ENCODE measurements at regions not wholly inside any gene's neighbourhood (a gene's known extent, or its start where the extent isn't known, plus 50 kb on each side); places are given as distances from the start of the nearest gene placed in this dataset.

DNA sequence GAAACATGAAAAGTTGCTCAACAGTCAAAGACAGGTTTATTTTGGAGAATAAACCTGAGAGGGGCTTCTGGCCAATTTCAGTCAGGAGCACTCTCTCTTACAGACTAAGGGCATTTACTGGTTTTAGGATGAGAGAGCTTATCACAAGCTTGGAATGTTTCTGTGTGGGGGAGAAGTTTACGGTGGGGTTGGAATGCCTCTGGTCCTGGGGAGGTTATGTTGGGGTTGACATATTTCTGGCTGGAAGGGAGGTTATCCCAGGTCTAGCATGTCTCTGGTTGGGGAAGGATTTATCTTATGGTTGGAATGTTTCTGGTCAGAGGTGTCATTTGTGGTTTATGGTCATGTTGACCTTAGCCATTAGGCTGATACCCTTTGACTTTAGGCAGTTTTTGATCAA, 1867.3 kb downstream of the EFNA5 start:
- no peaks in the 10 kb centered on the region for H3K36me3 ChIP-seq (ENCODE audit: control insufficient read depth in 2 of 2, insufficient read depth in 2 of 2, low read length in 2 of 2)
- no peaks in the 10 kb centered on the region for H3K27me3 ChIP-seq (ENCODE audit: control insufficient read depth in 2 of 2, insufficient read depth in 2 of 2, low read length in 2 of 2)
- H3K9me3 ChIP-seq (ENCODE audit: control insufficient read depth in 2 of 2, low read length in 2 of 2), result no peaks in the 10 kb centered on the region
- no peaks in the 10 kb centered on the region for H3K4me1 ChIP-seq (ENCODE audit: control insufficient read depth in 2 of 2, insufficient read depth in 2 of 2, low read length in 2 of 2)
- H3K9ac ChIP-seq (ENCODE audit: low read depth in 1 of 2, low read length in 2 of 2), result no peak overlapping the region
- H3K27ac ChIP-seq (ENCODE audit: low read depth in 2 of 2, low read length in 2 of 2), result no peak overlapping the region
- no peak overlapping the region for H3K4me3 ChIP-seq (ENCODE audit: low read length in 2 of 2)

DNA sequence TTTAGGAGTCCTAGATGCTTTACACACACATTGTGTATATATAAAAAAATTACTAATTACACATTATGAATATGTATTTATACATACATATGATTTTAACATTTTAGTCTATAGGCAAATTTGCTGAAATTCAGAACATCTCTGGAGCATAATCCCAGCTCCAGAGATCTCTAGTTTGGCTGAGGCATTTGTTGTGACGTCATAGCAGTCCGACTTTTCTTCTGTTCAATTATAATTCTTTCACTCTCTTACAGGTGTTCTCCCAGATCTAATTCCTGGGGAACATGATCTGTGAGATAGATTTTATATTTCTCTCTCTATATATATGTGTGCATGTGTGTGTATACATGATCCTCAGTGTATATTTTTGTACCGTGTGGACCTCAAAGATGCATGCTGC, 1876.2 kb downstream of the EFNA5 start:
- H3K36me3 ChIP-seq (ENCODE audit: control insufficient read depth in 2 of 2, insufficient read depth in 2 of 2, low read length in 2 of 2), result no peaks in the 10 kb centered on the region
- no peaks in the 10 kb centered on the region for H3K27me3 ChIP-seq (ENCODE audit: control insufficient read depth in 2 of 2, insufficient read depth in 2 of 2, low read length in 2 of 2)
- H3K27ac ChIP-seq (ENCODE audit: low read depth in 2 of 2, low read length in 2 of 2), result no peak overlapping the region
- no peak overlapping the region for H3K4me3 ChIP-seq (ENCODE audit: low read length in 2 of 2)
- H3K9ac ChIP-seq (ENCODE audit: low read depth in 1 of 2, low read length in 2 of 2), result no peak overlapping the region
- no peaks in the 10 kb centered on the region for H3K9me3 ChIP-seq (ENCODE audit: control insufficient read depth in 2 of 2, low read length in 2 of 2)
- no peaks in the 10 kb centered on the region for H3K4me1 ChIP-seq (ENCODE audit: control insufficient read depth in 2 of 2, insufficient read depth in 2 of 2, low read length in 2 of 2)

DNA sequence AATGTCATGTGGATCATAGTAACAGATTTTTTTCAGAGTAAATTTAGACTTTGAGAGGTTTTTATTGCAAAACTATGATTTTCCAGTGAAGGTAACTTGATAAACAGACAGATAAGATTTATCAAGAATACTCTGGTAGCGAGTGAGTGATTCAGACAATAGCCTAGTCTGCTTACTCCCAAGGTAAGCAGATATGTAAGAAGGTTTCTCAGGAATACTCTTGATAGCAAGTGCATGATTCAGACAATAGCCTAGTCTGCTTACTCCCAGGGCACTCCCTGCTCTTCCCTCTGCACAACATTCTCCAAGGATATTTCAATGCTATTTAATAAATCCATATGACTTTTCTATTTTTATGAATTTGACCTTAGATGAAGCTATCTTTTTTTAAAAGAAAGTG, 1881.5 kb downstream of the EFNA5 start:
- Histone ChIP-seq H3K4me1 (ENCODE audit: control insufficient read depth in 2 of 2, insufficient read depth in 2 of 2, low read length in 2 of 2) (no peaks in the 10 kb centered on the region), H3K9me3 (ENCODE audit: control insufficient read depth in 2 of 2, low read length in 2 of 2) (no peaks in the 10 kb centered on the region), H3K36me3 (ENCODE audit: control insufficient read depth in 2 of 2, insufficient read depth in 2 of 2, low read length in 2 of 2) (no peaks in the 10 kb centered on the region)

DNA sequence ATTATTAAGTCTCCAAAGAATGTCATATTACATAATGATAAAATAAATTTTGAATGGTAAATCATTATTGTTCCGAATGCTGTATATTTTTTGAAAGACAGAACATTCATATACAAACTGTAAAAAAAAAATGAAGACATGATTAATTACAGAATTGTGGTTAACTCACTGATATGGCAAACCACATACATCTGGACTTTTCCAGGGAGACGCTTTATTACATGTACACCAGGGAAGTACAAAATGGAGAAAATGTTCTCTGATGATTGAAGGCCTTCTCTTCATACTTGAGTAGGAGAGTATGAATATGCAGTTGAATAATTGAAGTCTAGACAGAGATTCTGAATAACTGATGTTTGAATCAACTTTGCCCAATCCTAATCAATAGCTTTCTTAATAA, 1886.9 kb downstream of the EFNA5 start:
- H3K9ac ChIP-seq (ENCODE audit: low read depth in 1 of 2, low read length in 2 of 2), result no peak overlapping the region
- H3K36me3 ChIP-seq (ENCODE audit: control insufficient read depth in 2 of 2, insufficient read depth in 2 of 2, low read length in 2 of 2), result no peaks in the 10 kb centered on the region
- H3K4me3 ChIP-seq (ENCODE audit: low read length in 2 of 2), result no peak overlapping the region
- no peaks in the 10 kb centered on the region for H3K9me3 ChIP-seq (ENCODE audit: control insufficient read depth in 2 of 2, low read length in 2 of 2)
- no peaks in the 10 kb centered on the region for H3K27me3 ChIP-seq (ENCODE audit: control insufficient read depth in 2 of 2, insufficient read depth in 2 of 2, low read length in 2 of 2)
- H3K4me1 ChIP-seq (ENCODE audit: control insufficient read depth in 2 of 2, insufficient read depth in 2 of 2, low read length in 2 of 2), result no peaks in the 10 kb centered on the region
- no peak overlapping the region for H3K27ac ChIP-seq (ENCODE audit: low read depth in 2 of 2, low read length in 2 of 2)

More for the DNA sequence above, 1881.5 kb downstream of the EFNA5 start:
- H3K27ac ChIP-seq (ENCODE audit: low read depth in 2 of 2, low read length in 2 of 2), result no peak overlapping the region
- H3K4me3 ChIP-seq (ENCODE audit: low read length in 2 of 2), result no peak overlapping the region
- H3K27me3 ChIP-seq (ENCODE audit: control insufficient read depth in 2 of 2, insufficient read depth in 2 of 2, low read length in 2 of 2), result no peaks in the 10 kb centered on the region
- no peak overlapping the region for H3K9ac ChIP-seq (ENCODE audit: low read depth in 1 of 2, low read length in 2 of 2)

DNA sequence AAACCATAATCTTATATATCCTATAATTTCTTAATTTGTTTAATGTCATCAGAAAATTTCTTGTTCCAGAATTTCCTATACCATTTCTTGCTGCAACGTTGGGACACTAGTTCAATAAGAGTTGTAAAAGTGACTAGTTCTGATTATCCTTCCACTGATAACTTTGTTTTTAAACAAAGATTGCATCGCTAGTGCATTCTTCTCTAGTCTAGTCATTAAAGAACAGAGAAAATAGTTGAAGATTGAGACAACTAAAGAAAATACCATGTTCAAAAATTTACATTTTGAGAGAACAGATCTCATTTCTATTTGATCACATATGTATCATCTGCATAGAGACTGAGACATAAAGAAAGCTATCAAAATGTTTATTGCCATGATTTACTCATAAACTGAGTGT, 1888.2 kb downstream of the EFNA5 start:
- H3K4me3 ChIP-seq (ENCODE audit: low read length in 2 of 2), result no peak overlapping the region

DNA sequence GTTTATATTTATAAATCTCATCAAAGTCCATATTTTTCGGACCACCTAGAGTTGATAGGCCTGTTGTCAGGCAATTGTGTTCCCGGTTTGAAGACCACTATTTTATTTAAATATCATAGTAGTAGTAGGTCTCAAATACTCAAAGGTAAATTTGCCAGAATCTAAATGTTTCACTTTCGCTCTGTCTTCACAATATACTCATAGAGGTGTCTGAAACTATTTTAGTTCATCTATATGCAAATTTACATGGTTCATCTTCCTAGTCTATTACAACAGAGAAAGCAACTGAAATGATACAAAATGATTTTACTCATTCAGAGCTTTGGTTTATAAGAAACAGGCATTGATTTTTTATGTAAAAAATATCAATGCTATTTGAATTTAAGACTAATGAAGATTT, 1897.5 kb downstream of the EFNA5 start:
- no peak overlapping the region for H3K4me3 ChIP-seq (ENCODE audit: low read length in 2 of 2)
- no peak overlapping the region for H3K27ac ChIP-seq (ENCODE audit: low read depth in 2 of 2, low read length in 2 of 2)
- H3K36me3 ChIP-seq (ENCODE audit: control insufficient read depth in 2 of 2, insufficient read depth in 2 of 2, low read length in 2 of 2), result no peaks in the 10 kb centered on the region
- no peaks in the 10 kb centered on the region for H3K4me1 ChIP-seq (ENCODE audit: control insufficient read depth in 2 of 2, insufficient read depth in 2 of 2, low read length in 2 of 2)
- no peaks in the 10 kb centered on the region for H3K27me3 ChIP-seq (ENCODE audit: control insufficient read depth in 2 of 2, insufficient read depth in 2 of 2, low read length in 2 of 2)
- no peaks in the 10 kb centered on the region for H3K9me3 ChIP-seq (ENCODE audit: control insufficient read depth in 2 of 2, low read length in 2 of 2)
- H3K9ac ChIP-seq (ENCODE audit: low read depth in 1 of 2, low read length in 2 of 2), result no peak overlapping the region

More for the DNA sequence above, 1888.2 kb downstream of the EFNA5 start:
- no peaks in the 10 kb centered on the region for H3K9me3 ChIP-seq (ENCODE audit: control insufficient read depth in 2 of 2, low read length in 2 of 2)
- no peaks in the 10 kb centered on the region for H3K27me3 ChIP-seq (ENCODE audit: control insufficient read depth in 2 of 2, insufficient read depth in 2 of 2, low read length in 2 of 2)
- no peaks in the 10 kb centered on the region for H3K4me1 ChIP-seq (ENCODE audit: control insufficient read depth in 2 of 2, insufficient read depth in 2 of 2, low read length in 2 of 2)
- no peak overlapping the region for H3K9ac ChIP-seq (ENCODE audit: low read depth in 1 of 2, low read length in 2 of 2)
- no peak overlapping the region for H3K27ac ChIP-seq (ENCODE audit: low read depth in 2 of 2, low read length in 2 of 2)
- no peaks in the 10 kb centered on the region for H3K36me3 ChIP-seq (ENCODE audit: control insufficient read depth in 2 of 2, insufficient read depth in 2 of 2, low read length in 2 of 2)

DNA sequence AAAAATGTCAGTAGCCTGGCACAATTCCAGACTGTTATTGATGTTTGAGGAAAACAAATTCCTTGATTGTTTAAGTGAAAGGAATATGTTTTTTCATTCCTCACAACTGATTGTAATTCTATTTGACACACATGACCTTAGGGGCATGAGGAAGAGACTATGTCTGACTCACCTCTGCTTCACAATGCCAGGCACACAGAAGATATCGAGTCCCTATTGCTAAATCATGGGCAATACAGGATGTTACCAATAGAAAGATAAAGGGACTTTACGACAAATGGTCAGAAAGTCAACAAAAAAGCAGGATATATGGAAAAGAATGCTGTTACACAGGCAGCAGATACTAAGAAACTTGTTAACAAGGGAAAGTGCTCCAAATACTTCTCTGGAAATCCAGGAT, 1903.5 kb downstream of the EFNA5 start:
- no peak overlapping the region for H3K4me3 ChIP-seq (ENCODE audit: low read length in 2 of 2)
- H3K9ac ChIP-seq (ENCODE audit: low read depth in 1 of 2, low read length in 2 of 2), result no peak overlapping the region
- no peaks in the 10 kb centered on the region for H3K36me3 ChIP-seq (ENCODE audit: control insufficient read depth in 2 of 2, insufficient read depth in 2 of 2, low read length in 2 of 2)
- H3K9me3 ChIP-seq (ENCODE audit: control insufficient read depth in 2 of 2, low read length in 2 of 2), result no peaks in the 10 kb centered on the region
- H3K4me1 ChIP-seq (ENCODE audit: control insufficient read depth in 2 of 2, insufficient read depth in 2 of 2, low read length in 2 of 2), result no peaks in the 10 kb centered on the region
- no peaks in the 10 kb centered on the region for H3K27me3 ChIP-seq (ENCODE audit: control insufficient read depth in 2 of 2, insufficient read depth in 2 of 2, low read length in 2 of 2)
- H3K27ac ChIP-seq (ENCODE audit: low read depth in 2 of 2, low read length in 2 of 2), result no peak overlapping the region

DNA sequence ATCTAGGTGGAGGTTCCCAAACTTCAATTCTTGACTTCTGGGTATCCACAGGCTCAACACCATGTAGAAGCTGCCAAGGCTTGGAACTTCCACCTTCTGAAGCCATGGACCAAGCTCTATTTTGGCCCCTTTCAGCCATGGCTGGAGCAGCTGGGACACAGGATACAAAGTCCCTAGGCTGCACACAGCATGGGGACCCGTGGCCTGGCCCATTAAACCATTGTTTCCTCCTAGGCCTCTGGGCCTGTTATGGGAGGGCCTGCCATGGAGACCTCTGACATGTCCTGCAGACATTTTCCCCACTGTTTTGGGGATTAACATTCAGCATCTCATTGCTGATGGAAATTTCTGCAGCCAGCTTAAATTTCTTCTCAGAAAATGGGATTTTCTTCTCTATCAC, 1908.0 kb downstream of the EFNA5 start:
- Histone ChIP-seq H3K9me3 (ENCODE audit: control insufficient read depth in 2 of 2, low read length in 2 of 2) (no peaks in the 10 kb centered on the region), H3K9ac (ENCODE audit: low read depth in 1 of 2, low read length in 2 of 2) (no peak overlapping the region)

DNA sequence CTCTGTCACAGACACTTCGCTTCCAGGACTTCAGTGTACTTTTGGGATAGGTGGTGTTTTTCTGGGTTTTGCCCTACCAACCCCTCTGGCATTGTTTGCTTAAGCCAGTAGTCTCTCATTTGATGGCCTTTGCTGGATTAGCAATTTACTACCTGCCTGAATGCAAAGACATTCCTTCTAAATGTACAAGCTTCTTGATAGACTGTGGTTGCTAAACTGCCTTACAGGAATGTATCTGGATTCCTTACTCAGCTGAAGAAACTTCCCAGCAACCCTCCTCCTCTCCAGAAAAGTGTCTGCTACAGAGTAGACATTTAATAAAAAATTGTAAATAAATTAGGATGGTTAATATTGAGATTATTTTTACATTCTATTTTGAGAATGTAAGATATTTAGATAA, 1916.7 kb downstream of the EFNA5 start:
- no peak overlapping the region for H3K27ac ChIP-seq (ENCODE audit: low read depth in 2 of 2, low read length in 2 of 2)
- H3K4me1 ChIP-seq (ENCODE audit: control insufficient read depth in 2 of 2, insufficient read depth in 2 of 2, low read length in 2 of 2), result no peaks in the 10 kb centered on the region
- no peaks in the 10 kb centered on the region for H3K36me3 ChIP-seq (ENCODE audit: control insufficient read depth in 2 of 2, insufficient read depth in 2 of 2, low read length in 2 of 2)
- H3K27me3 ChIP-seq (ENCODE audit: control insufficient read depth in 2 of 2, insufficient read depth in 2 of 2, low read length in 2 of 2), result no peaks in the 10 kb centered on the region
- no peak overlapping the region for H3K4me3 ChIP-seq (ENCODE audit: low read length in 2 of 2)
- no peak overlapping the region for H3K9ac ChIP-seq (ENCODE audit: low read depth in 1 of 2, low read length in 2 of 2)
- no peaks in the 10 kb centered on the region for H3K9me3 ChIP-seq (ENCODE audit: control insufficient read depth in 2 of 2, low read length in 2 of 2)

More for the DNA sequence above, 1908.0 kb downstream of the EFNA5 start:
- no peaks in the 10 kb centered on the region for H3K4me1 ChIP-seq (ENCODE audit: control insufficient read depth in 2 of 2, insufficient read depth in 2 of 2, low read length in 2 of 2)
- H3K27ac ChIP-seq (ENCODE audit: low read depth in 2 of 2, low read length in 2 of 2), result no peak overlapping the region
- no peaks in the 10 kb centered on the region for H3K27me3 ChIP-seq (ENCODE audit: control insufficient read depth in 2 of 2, insufficient read depth in 2 of 2, low read length in 2 of 2)
- no peaks in the 10 kb centered on the region for H3K36me3 ChIP-seq (ENCODE audit: control insufficient read depth in 2 of 2, insufficient read depth in 2 of 2, low read length in 2 of 2)
- H3K4me3 ChIP-seq (ENCODE audit: low read length in 2 of 2), result no peak overlapping the region

DNA sequence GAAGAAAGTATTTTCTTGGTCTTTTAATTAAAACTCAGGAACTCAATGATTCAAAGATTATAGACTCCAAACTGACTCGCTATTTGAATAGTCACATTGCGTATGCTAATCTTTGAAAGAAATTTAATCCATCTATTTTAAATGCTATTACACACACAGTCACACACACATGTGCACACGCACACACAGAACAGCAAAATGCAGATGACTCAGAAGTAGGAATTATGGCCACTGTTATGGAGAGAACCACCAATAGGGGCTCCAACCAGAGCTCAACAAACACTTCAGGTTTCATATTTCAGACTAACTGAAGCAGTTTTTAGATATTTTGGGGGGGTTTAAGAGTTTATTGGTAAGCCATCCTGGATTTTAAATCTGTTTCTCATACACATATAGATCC, 1917.9 kb downstream of the EFNA5 start:
- H3K9me3 ChIP-seq (ENCODE audit: control insufficient read depth in 2 of 2, low read length in 2 of 2), result no peaks in the 10 kb centered on the region
- no peaks in the 10 kb centered on the region for H3K27me3 ChIP-seq (ENCODE audit: control insufficient read depth in 2 of 2, insufficient read depth in 2 of 2, low read length in 2 of 2)
- no peak overlapping the region for H3K4me3 ChIP-seq (ENCODE audit: low read length in 2 of 2)
- H3K9ac ChIP-seq (ENCODE audit: low read depth in 1 of 2, low read length in 2 of 2), result no peak overlapping the region
- no peak overlapping the region for H3K27ac ChIP-seq (ENCODE audit: low read depth in 2 of 2, low read length in 2 of 2)
- no peaks in the 10 kb centered on the region for H3K36me3 ChIP-seq (ENCODE audit: control insufficient read depth in 2 of 2, insufficient read depth in 2 of 2, low read length in 2 of 2)
- no peaks in the 10 kb centered on the region for H3K4me1 ChIP-seq (ENCODE audit: control insufficient read depth in 2 of 2, insufficient read depth in 2 of 2, low read length in 2 of 2)

DNA sequence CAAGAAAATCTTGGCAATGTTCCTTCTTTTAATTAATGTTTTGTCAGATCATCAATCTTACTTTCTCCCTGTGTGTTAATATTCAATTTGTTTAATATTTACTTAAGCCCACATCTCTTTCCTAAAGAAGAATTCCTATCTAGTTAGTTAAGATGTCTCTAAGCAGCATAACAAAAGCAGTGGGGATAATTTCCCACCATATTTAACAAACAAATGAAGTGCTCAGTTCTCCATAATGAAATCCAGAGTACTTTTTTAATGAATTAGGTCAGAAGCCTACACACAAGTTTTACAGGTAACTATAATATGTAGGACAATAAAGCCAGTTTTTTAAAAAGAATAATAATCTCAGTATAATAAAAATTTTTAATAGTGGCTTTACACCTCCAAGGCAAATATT, 1918.8 kb downstream of the EFNA5 start:
- Histone ChIP-seq H3K4me3 (ENCODE audit: low read length in 2 of 2) (no peak overlapping the region), H3K4me1 (ENCODE audit: control insufficient read depth in 2 of 2, insufficient read depth in 2 of 2, low read length in 2 of 2) (no peaks in the 10 kb centered on the region), H3K9me3 (ENCODE audit: control insufficient read depth in 2 of 2, low read length in 2 of 2) (no peaks in the 10 kb centered on the region), H3K9ac (ENCODE audit: low read depth in 1 of 2, low read length in 2 of 2) (no peak overlapping the region), H3K27ac (ENCODE audit: low read depth in 2 of 2, low read length in 2 of 2) (no peak overlapping the region), H3K27me3 (ENCODE audit: control insufficient read depth in 2 of 2, insufficient read depth in 2 of 2, low read length in 2 of 2) (no peaks in the 10 kb centered on the region), H3K36me3 (ENCODE audit: control insufficient read depth in 2 of 2, insufficient read depth in 2 of 2, low read length in 2 of 2) (no peaks in the 10 kb centered on the region)
